ENCODE measurements at regions not wholly inside any gene's neighbourhood (a gene's known extent, or its start where the extent isn't known, plus 50 kb on each side); places are given as distances from the start of the nearest gene placed in this dataset.

DNA sequence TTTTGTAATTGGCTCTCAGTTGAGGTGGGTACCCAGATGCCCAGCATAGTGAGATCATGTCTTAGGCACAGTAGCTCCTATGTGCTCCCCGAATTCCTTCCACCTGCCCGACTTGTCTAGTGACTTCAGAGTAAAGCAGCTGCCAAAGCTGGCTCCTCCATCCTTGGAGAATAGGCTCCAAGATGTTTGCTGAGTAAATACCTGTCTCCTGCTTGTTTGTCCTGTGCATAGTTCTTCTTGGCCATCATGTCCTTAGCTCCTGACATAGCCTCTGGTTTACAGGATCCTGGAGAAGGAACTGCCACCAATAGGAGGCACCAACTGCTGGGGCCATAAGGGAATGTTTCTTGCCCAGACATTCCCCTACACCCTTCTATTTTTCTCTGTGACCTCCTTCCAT, 52.6 kb upstream of the CISTR start:
- ChIA-PET CTCF (interaction anchor here (2.4 kb wide), 1 partner anchor 10 kb away, joined by 7 read pairs; no protein-coding TSS in a partner anchor), POLR2A (no interaction called here)
- Histone ChIP-seq H3K27me3 (replicated peaks in 1 of 4; ENCODE audit: control extremely low read depth in 1 of 4, control insufficient read depth in 3 of 4, insufficient read depth in 4 of 4, low read length in 3 of 4) (peaks cover 0 to 25% (median 10%) of the 10 kb centered on the region in 4 experiments), H3K9ac (ENCODE audit: low read length) (no peak overlapping the region), H2AFZ (ENCODE audit: insufficient read depth, low read depth, low read length, poor library complexity, severe bottlenecking) (no peak overlapping the region), H3K9me3 (ENCODE audit: control extremely low read depth in 1 of 3, control insufficient read depth in 2 of 3, insufficient read depth in 1 of 3, low read length in 2 of 3) (no peaks in the 10 kb centered on the region), H3K27ac (ENCODE audit: low read length in 2 of 2) (no peak overlapping the region), H4K20me1 (ENCODE audit: control insufficient read depth, insufficient read depth, low read length, poor library complexity, severe bottlenecking) (no peaks in the 10 kb centered on the region), H3K36me3 (replicated peaks in 1 of 2; ENCODE audit: control extremely low read depth in 1 of 2, control insufficient read depth in 1 of 2, extremely low read depth in 1 of 2, insufficient read depth in 2 of 2, low read length in 1 of 2) (no peaks in the 10 kb centered on the region), H3K4me1 (ENCODE audit: control insufficient read depth in 2 of 2, insufficient read depth in 2 of 2, low read length in 2 of 2) (no peaks in the 10 kb centered on the region), H3K4me3 (ENCODE audit: control extremely low read depth in 1 of 5, extremely low read depth in 1 of 5, insufficient read depth in 1 of 5, low read depth in 2 of 5, low read length in 4 of 5) (no peak overlapping the region), H3K79me2 (ENCODE audit: control insufficient read depth, insufficient read depth, low read length) (no peaks in the 10 kb centered on the region), H3K4me2 (replicated peaks; ENCODE audit: low read depth, low read length, poor library complexity, severe bottlenecking) (no peak overlapping the region)
- ATAC-seq (ENCODE audit: low read depth) = no peak
- no peak for DNase-seq
- Mint-ChIP-seq H3K4me3 (no peak overlapping the region), H3K27ac (no peak overlapping the region), H3K4me1 (no peaks in the 10 kb centered on the region), H3K9me3 (ENCODE audit: insufficient read depth) (no peaks in the 10 kb centered on the region), H3K27me3 (peaks cover 45% of the 10 kb centered on the region)
- intact Hi-C loops (cut with micrococcal nuclease) = no loop called here
- TF ChIP-seq EZH2 (IDR thresholded peaks at IDR 0.05; ENCODE audit: borderline replicate concordance, insufficient read depth, low read depth, low read length, poor library complexity, severe bottlenecking) = no peak
- 97% methylated on average over 2 of the region's 2 CpGs for WGBS (ENCODE audit: insufficient coverage)

DNA sequence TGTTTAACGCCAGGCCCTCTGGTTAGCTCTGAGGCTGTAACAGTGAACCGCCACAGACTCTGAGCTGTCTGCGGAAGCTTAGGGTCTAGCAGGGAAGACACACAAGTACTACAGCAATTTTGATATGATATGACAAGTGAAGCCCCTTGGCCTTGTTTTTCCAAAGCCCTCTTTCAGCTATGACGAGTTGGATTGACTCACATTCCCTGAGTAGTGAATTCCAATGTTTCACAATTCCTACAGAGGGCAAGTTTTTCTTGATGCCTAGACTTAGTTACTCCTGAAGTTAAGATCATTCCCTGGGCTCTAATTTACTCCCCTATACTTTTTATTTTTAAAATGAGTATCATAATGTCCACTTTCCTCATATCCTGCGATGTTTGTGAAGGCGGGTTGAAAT, 53.3 kb upstream of the CISTR start:
- Histone ChIP-seq H3K27ac (ENCODE audit: low read length in 2 of 2) (no peak overlapping the region), H3K4me2 (replicated peaks; ENCODE audit: low read depth, low read length, poor library complexity, severe bottlenecking) (no peak overlapping the region), H3K9me3 (ENCODE audit: control extremely low read depth in 1 of 3, control insufficient read depth in 2 of 3, insufficient read depth in 1 of 3, low read length in 2 of 3) (no peaks in the 10 kb centered on the region), H4K20me1 (ENCODE audit: control insufficient read depth, insufficient read depth, low read length, poor library complexity, severe bottlenecking) (no peaks in the 10 kb centered on the region), H3K79me2 (ENCODE audit: control insufficient read depth, insufficient read depth, low read length) (no peaks in the 10 kb centered on the region), H2AFZ (ENCODE audit: insufficient read depth, low read depth, low read length, poor library complexity, severe bottlenecking) (no peak overlapping the region), H3K4me3 (ENCODE audit: control extremely low read depth in 1 of 5, extremely low read depth in 1 of 5, insufficient read depth in 1 of 5, low read depth in 2 of 5, low read length in 4 of 5) (no peak overlapping the region), H3K36me3 (replicated peaks in 1 of 2; ENCODE audit: control extremely low read depth in 1 of 2, control insufficient read depth in 1 of 2, extremely low read depth in 1 of 2, insufficient read depth in 2 of 2, low read length in 1 of 2) (no peaks in the 10 kb centered on the region), H3K4me1 (ENCODE audit: control insufficient read depth in 2 of 2, insufficient read depth in 2 of 2, low read length in 2 of 2) (no peaks in the 10 kb centered on the region), H3K9ac (ENCODE audit: low read length) (no peak overlapping the region), H3K27me3 (replicated peaks in 1 of 4; ENCODE audit: control extremely low read depth in 1 of 4, control insufficient read depth in 3 of 4, insufficient read depth in 4 of 4, low read length in 3 of 4) (peaks cover 0 to 25% (median 9%) of the 10 kb centered on the region in 4 experiments)
- no peaks in the 10 kb centered on the region for H3K9me3 Mint-ChIP-seq (ENCODE audit: insufficient read depth)
- intact Hi-C loops (cut with micrococcal nuclease) = no loop called here
- ATAC-seq (ENCODE audit: low read depth) (no peak), DNase-seq (no peak)
- H3K4me3 Mint-ChIP-seq = no peak overlapping the region
- ChIA-PET CTCF (interaction anchor here (2.4 kb wide), 1 partner anchor 10 kb away, joined by 7 read pairs; no protein-coding TSS in a partner anchor), POLR2A (no interaction called here)
- TF ChIP-seq, protein P1, sequence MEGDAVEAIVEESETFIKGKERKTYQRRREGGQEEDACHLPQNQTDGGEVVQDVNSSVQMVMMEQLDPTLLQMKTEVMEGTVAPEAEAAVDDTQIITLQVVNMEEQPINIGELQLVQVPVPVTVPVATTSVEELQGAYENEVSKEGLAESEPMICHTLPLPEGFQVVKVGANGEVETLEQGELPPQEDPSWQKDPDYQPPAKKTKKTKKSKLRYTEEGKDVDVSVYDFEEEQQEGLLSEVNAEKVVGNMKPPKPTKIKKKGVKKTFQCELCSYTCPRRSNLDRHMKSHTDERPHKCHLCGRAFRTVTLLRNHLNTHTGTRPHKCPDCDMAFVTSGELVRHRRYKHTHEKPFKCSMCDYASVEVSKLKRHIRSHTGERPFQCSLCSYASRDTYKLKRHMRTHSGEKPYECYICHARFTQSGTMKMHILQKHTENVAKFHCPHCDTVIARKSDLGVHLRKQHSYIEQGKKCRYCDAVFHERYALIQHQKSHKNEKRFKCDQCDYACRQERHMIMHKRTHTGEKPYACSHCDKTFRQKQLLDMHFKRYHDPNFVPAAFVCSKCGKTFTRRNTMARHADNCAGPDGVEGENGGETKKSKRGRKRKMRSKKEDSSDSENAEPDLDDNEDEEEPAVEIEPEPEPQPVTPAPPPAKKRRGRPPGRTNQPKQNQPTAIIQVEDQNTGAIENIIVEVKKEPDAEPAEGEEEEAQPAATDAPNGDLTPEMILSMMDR (IDR thresholded peaks at IDR 0.05) = no peak
- no peak for TF ChIP-seq EZH2 (IDR thresholded peaks at IDR 0.05; ENCODE audit: borderline replicate concordance, insufficient read depth, low read depth, low read length, poor library complexity, severe bottlenecking)
- H3K27ac Mint-ChIP-seq = no peak overlapping the region
- no peaks in the 10 kb centered on the region for H3K4me1 Mint-ChIP-seq
- 78% methylated on average over 4 of the region's 6 CpGs for WGBS (ENCODE audit: insufficient coverage)
- H3K27me3 Mint-ChIP-seq = peaks cover 45% of the 10 kb centered on the region
